ENCODE measurements at regions not wholly inside any gene's neighbourhood (a gene's known extent, or its start where the extent isn't known, plus 50 kb on each side); places are given as distances from the start of the nearest gene placed in this dataset.

DNA sequence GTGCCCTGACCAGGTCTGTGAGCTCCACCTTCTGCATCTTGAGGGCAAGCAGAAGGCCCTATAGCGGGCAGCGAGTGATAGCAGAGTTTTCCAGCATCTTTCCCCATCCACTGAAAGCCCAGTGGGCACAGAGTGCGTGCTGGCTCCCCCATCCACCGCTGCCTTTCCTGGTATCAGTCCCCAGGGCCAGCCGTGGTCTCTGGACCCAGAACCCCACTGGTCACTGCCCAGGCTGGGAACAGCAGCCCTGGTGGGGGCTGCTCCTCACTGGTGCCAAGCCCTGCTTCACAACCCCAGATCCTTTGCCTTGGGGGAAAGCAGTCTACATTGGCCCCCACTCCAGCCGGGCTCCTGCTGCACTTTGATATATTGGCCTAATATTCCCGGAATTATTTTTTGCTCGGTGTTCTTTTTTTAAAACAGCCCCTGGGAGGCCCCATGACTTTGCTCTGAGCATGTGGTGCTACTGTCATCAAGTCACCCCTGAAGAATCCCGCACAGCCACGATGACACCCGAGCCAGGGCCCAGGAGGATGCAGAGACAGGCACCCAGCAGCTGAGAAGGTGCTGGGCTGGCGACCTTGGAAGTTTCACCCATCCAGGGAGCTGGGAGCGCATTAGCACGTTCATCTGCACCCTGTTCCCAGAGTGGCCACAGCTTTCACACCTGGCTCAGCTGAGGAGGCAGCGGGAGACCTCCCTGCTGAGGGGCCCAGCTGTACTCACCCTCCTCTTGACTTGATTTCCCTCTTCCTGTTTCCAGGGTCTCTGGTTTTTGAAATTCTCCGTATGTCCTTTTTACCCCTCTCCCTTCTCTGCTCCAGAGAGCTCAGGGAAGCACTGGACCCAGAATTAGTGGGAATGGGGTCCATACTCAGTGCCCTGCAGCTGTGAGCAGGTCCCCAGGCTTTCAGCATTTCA is 56.9 kb downstream of the KLHDC7A start:
- TF ChIP-seq CEBPB (IDR thresholded peaks at IDR 0.05; ENCODE audit: low read depth, low read length) (no peak), POLR2A (IDR thresholded peaks at IDR 0.05; ENCODE audit: low read depth, low read length) (no peak), RFX5 (IDR thresholded peaks at IDR 0.05; ENCODE audit: low read depth, low read length) (no peak), FOS (IDR thresholded peaks at IDR 0.05; ENCODE audit: low read depth, low read length) (no peak), CTCF (conservative IDR thresholded peaks at IDR 0.05; ENCODE audit: low read depth, low read length) (no peak), CHD1 (IDR thresholded peaks at IDR 0.05; ENCODE audit: low read depth, low read length) (no peak), ELK1 (IDR thresholded peaks at IDR 0.05; ENCODE audit: borderline replicate concordance, low read depth, low read length) (no peak)
- TF ChIP-seq, protein P1, sequence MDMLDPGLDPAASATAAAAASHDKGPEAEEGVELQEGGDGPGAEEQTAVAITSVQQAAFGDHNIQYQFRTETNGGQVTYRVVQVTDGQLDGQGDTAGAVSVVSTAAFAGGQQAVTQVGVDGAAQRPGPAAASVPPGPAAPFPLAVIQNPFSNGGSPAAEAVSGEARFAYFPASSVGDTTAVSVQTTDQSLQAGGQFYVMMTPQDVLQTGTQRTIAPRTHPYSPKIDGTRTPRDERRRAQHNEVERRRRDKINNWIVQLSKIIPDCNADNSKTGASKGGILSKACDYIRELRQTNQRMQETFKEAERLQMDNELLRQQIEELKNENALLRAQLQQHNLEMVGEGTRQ (IDR thresholded peaks at IDR 0.05; ENCODE audit: low read depth, low read length) = no peak
